GM12891 (cell line): ENCODE measurements at regions not wholly inside any gene's neighbourhood (a gene's known extent, or its start where the extent isn't known, plus 50 kb on each side); places are given as distances from the start of the nearest gene placed in this dataset.

Experiments used
- PAX5 ChIP-seq: IDR thresholded peaks from 2 replicates; pipeline ENCODE4 v1.6.1; 2011; ENCODE audit warnings: low read length, moderate library complexity, mild to moderate bottlenecking; ENCODE audit not compliant: insufficient read depth, severe bottlenecking
- POLR2A ChIP-seq: IDR thresholded peaks from 2 replicates; pipeline ENCODE4 v1.6.1; 2011; ENCODE audit warnings: low read depth, low read length, control low read depth
- POLR2AphosphoS5 ChIP-seq: IDR thresholded peaks from 2 replicates; pipeline ENCODE4 v1.6.1; 2011; ENCODE audit warnings: low read depth, low read length, control low read depth
- POU2F2 ChIP-seq: IDR thresholded peaks from 2 replicates; pipeline ENCODE4 v1.6.1; 2011; ENCODE audit warnings: low read depth, mild to moderate bottlenecking, control low read depth, low read length, moderate library complexity
- SPI1 ChIP-seq: IDR thresholded peaks from 2 replicates; pipeline ENCODE4 v1.6.1; 2011; ENCODE audit warnings: low read depth, low read length, control low read depth
- TAF1 ChIP-seq: IDR thresholded peaks from 2 replicates; pipeline ENCODE4 v1.6.1; 2011; ENCODE audit warnings: low read depth, low read length, control low read depth

DNA sequence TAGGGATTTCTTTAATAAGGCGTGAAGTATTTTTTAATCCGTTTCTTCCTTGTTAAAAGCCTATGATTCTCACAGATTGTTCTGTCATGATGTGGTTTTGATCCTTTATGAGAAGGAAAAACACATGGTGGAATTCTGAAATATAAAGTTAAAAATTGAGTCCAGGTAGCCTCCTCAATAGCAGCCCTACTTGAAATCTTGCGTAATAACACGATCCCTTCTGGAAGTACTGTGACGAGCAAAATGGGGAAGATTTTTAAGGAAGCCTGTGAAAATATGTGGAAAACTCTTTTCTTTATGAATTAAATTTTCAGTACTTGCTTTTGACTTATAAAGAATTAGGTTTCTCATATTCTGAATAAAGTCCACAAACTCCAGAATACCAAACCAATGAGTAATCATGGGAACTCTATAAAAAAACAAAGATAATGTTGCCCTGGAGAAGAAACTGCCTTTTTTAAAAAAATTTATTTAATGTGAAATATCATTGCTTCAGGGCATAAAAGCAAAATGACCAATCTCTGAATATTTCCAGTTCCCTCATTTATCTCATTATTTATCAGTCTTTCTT, 476.4 kb upstream of the ZEB2 start:
- TF ChIP-seq TAF1 (no peak), POLR2A (no peak), POU2F2 (no peak), POLR2AphosphoS5 (no peak), SPI1 (no peak), PAX5 (no peak)
